ENCODE measurements at regions not wholly inside any gene's neighbourhood (a gene's known extent, or its start where the extent isn't known, plus 50 kb on each side); places are given as distances from the start of the nearest gene placed in this dataset.
A peak's percentile ranks its signal among the peaks of the same experiment; 100 is the strongest.
"Not testable (repeated sequence)": the region's sequence is repeated elsewhere in the genome, so short reads cannot be mapped to it uniquely, and the experiment has no call there.

- DNase-seq: peak; percentile 64
Measured at GRCh38 chr5:42949348-42950115, 90.6 kb downstream of the ANXA2R start.

- DNase-seq: no peak
Measured at GRCh38 chr5:42948961-42949347, 91.2 kb downstream of the ANXA2R start.

DNA sequence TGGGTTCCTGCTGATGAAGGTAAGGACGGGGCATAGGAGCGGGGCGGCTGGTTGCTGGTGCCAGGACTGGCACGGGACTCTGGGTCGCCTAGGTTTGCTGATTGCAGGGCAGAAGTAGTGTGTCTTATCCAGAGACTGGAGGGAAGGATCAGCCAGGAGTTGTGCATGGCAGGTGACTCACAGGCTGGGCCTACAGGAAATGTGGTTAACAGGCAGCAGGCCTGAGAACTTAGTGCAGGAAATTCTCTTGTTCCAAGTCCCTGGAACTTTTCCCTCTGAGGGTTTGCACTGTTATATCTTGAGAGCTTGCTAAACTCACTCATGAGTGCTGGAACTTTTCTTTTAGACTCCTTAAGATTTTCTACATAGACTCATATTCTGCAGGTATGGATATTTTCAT lies 95.1 kb downstream of the ANXA2R start:
- DNase-seq: no peak

GRCh38 chr5:42943931-42944631 lies 96.0 kb downstream of the ANXA2R start:
- no peak for DNase-seq

DNA sequence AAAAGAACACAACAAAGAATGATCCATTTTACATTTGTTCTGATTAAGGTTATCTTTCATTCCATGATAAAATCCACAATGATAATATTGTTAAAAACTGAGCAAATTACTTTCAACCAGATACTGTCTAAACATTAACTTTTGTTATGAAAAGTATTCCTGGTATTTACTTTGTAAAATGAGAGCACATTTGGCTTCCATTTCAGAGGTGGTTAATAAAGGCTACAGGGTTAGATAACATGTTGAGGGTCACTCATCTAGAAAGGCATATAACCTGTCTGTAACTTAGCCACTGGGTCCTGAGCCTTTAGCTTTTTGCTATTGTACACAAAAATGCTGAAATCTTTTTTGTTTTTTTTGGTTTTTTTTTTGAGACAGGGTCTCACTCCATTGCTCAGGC lies 99.3 kb downstream of the ANXA2R start:
- no peak for DNase-seq

- DNase-seq: not testable (repeated sequence)
Measured at GRCh38 chr5:42932011-42932410, 108.1 kb downstream of the ANXA2R start.

DNA sequence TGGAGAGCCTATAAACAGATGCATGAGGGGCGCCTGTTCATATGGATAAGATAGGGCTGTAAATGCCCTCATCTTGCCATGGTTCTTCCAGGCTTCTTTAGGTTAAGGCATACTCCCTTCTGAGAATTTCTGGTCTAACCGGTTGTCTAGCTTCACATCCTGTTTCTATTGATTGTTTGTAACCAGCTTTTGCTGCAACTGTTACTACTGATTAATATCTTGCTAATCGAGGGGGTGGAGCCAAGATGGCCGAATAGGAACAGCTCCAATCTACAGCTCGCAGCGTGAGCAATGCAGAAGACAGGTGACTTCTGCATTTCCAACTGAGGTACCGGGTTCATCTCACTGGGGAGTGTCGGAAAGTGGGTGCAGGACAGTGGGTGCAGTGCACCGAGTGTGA lies 108.7 kb downstream of the ANXA2R start:
- not testable (repeated sequence) for DNase-seq

GRCh38 chr5:42930934-42931333 lies 109.2 kb downstream of the ANXA2R start:
- DNase-seq: no peak

DNA sequence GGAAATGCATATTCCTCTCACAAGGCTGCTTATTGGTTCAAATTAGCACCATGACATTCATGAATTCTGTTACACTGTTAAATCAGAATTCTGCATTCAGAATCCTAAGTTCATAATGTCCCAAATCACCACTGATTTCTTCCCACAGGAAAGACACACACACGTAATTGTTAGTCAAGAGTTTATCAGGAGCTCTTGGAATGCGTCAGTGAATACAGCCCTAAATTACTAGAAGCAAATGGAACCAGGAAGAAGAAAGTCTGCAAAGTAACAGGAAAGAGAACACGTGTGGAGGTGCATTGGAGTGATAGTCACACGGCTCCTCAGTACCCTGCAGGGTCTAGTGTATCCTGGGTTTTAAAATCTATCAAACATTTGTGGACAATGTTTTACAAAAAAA lies 110.2 kb downstream of the ANXA2R start:
- DNase-seq: no peak

- no peak for DNase-seq
Measured at GRCh38 chr5:42927730-42928129, 112.4 kb downstream of the ANXA2R start.

- no peak for DNase-seq
Measured at GRCh38 chr5:42924686-42925085, 113.0 kb upstream of the SELENOP start.

DNA sequence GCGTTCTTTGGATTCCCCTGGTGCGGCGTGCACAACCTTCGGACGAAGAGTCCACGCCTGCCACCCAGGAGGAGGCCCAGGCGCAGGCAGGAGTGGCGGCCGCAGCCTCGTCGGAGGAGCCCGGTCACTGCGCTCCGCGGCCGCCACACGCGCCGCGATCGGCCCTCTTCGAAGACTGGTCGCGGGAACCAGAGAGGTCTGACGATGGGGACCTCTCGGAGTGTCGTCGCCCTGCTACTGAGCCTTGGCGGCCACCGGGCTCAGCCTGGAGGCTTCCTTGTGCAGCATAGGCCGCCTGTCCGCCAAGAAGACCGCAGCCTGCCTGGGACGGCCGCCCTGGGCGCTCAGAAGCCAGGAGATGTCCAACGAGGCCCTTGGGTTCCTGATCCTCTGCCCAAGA lies 112.5 kb upstream of the SELENOP start:
- DNase-seq: no peak

DNA sequence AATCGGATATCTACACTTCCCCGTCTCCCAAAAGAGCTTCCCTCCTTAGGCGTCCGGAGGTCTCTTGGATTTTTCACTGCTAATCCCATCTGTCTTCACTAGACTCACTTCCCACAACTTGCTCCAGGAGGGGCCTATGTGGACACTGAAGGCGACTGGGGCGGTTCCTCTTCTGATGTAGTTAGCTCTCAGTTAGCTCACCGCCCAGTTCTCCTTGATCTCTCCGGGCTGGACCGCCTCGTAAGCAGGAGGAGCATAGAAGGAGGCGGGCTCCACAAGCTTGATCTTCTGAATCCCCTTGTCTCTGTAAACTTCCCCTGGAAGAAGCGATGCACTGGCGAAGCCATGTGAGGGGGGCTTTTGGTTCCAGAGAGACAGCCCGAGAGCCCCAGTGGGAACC lies 112.0 kb upstream of the SELENOP start:
- DNase-seq: no peak

- DNase-seq: no peak
Measured at GRCh38 chr5:42919600-42919999, 107.9 kb upstream of the SELENOP start.

DNA sequence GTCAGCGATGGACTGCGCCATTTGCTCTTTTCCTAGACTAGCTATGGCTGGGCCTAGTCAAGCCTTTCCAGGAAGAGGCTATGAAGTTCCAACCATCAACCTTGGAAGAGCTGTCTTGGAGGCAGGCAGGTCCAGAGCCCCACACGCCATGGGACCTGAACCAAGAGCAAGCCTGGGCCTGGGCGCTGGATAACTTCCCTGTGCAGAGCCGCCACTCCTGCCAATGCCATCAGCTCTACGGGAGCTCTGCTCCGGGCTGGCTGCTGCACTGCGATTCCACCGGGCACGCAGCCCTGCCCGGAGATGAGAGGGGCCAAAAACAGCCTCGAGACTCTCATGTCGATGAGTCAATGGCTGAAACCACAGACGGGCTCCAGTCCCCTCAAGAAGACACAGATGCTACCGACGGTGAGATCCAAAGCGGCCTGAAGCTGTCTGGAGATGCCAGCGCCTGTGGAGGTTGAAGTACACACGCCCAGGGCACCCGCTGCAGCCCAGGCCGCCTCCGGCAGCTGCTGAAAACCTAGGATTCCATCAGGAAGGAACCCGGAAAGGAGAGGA lies 103.7 kb upstream of the SELENOP start:
- DNase-seq: no peak

DNA sequence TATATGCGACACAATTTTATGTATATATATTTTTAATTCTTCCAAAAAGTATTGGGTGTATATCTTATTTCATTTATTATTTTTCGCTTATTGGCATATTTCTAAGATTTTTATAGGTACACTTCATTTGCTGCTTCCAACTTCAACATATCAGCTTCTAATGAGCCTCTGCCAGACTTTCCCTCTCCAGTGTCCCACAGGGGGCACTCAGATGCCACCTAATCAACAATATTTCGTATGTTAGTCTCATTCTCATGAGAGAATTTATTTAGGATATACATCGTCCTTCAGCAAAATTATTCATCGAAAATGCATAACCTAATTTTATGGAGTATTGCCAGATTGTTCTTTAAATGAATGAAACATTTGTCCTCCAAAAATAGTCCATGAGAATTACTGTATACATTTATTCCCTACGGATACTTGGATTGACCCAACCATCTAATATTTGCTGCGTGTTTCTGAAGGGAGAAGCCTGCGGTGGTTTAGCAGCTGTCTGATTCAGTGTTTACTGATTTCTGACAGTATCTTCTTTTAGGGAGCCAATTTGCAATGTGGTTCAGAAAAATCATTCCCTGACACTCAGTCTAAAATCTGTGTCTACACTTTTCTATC lies 100.6 kb upstream of the SELENOP start:
- DNase-seq: peak; percentile 55

DNA sequence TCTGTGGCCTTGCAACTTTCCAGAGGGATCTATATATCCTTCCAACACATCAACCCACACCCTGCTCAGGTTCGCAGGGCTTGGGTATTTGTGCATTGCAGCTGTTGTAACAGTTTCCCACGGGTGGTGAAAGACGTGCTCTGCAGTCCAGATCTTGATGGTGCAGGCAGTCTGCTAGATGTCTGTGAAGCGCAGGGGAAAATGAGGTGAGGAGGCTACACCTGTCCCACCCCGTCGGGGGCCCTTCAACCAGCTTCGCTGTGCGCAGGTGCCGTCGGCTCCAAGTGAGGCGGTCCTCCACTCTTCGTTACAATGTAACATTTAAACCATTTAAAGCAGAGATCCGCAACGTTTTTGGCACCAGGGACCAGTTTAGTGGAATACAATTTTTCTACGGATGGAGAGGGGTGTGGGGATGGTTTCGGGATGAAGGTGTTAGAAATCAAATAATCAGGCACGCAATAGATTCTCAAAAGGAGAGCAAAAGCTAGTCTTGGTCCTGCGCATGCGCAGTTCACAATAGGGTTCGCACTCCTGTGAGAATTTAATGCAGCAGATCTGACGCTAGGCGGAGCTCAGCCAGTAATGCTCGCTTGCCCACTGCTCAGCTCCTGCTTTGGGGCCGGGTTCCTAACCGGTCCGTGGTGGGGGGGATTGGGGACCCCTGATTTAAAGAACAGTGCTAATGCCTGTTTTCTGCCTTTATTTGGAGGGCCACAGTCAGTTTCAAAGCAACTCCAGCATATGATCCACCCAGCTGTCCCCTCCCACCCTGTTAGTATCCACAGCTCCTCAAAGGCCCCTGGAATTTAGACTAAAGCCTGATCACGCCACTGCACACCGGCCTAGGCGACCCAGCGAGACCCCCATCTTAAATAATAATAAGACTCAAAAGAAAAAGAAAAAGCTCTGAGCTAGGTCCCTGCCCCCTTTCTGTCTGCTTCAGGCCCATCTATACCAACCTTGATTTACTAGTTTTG lies 97.1 kb upstream of the SELENOP start:
- peak; percentile 86 for DNase-seq

DNA sequence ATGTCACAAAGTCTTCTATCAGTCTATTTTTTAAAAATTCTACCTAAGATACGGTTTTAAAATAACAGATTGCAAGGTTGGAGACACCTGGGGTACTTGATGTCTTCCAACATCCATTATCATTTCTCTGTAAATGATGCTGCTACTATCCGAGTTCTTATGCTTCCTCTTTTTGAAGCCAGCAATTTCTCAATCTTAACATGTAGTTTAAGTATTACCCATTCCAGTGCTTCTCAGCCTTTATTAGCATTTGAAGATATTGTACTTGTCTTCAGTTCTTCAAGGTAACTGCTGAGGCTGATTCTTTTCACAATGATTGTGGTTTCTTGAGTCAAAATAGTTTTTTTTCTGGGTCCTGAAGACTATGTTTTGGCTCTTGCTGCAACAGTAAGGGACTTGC lies 96.4 kb upstream of the SELENOP start:
- no peak for DNase-seq

DNA sequence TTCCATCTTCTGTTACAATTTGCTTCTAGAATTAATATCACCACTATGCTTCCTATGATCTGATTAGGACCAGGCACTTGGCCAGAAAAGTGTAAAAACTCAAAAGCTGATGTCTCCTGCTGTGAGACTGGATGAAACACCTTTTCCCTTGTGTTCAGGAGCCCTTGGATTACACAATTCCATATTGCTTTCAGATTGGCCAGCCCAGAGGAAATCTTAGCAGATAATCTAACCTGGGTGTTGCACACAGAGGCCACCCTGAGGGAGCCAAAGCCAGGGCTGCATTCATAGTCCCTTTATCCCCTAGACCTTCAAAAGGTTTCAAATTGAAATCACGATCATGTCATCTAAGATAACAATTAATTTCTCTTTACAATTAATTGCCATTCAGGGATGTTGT lies 94.1 kb upstream of the SELENOP start:
- DNase-seq: no peak

DNA sequence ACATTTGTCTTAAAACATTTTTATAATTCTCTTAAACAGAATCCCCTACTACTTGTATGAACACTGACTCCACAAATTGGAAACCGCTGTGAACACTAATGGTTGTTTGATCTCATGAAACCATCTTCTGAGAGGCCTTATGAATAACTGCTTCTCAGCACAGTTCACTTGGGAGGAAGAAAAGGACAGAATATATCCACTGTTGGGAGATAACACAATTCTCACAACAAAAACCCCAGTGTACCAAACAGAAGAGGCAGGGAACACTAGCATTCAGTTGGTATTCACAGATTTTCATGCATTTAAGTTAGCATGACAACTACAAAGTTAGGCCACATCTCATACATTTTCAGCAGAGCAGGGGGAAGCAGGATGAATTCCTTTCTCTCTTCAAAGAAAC lies 89.0 kb upstream of the SELENOP start:
- DNase-seq: no peak

- no peak for DNase-seq
Measured at GRCh38 chr5:42898760-42899159, 87.1 kb upstream of the SELENOP start.

GRCh38 chr5:42896523-42896922 lies 84.8 kb upstream of the SELENOP start:
- no peak for DNase-seq

- no peak for DNase-seq
Measured at GRCh38 chr5:42894057-42894456, 82.4 kb upstream of the SELENOP start.
